HG03378 (cell line): ENCODE measurements at regions not wholly inside any gene's neighbourhood (a gene's known extent, or its start where the extent isn't known, plus 50 kb on each side); places are given as distances from the start of the nearest gene placed in this dataset.
"Not testable (repeated sequence)": the region's sequence is repeated elsewhere in the genome, so short reads cannot be mapped to it uniquely, and the experiment has no call there.

Experiments used
- ATAC-seq: cut with Tn5 transposase; IDR thresholded peaks from one replicate; pipeline ENCODE4 v1.9.1; 2021; ENCODE audit warnings: mild to moderate bottlenecking, moderate library complexity; ENCODE audit not compliant: unreplicated experiment

- no peak for ATAC-seq
Measured at GRCh38 chr9:115690786-115691496, 462.6 kb upstream of the PAPPA start.

GRCh38 chr9:115691693-115692092 lies 461.9 kb upstream of the PAPPA start:
- no peak for ATAC-seq

GRCh38 chr9:115692868-115693267 lies 460.7 kb upstream of the PAPPA start:
- ATAC-seq, result not testable (repeated sequence)

GRCh38 chr9:115694014-115694413 lies 459.6 kb upstream of the PAPPA start:
- no peak for ATAC-seq

GRCh38 chr9:115694991-115695390 lies 458.6 kb upstream of the PAPPA start:
- no peak for ATAC-seq

- ATAC-seq, result no peak
Measured at GRCh38 chr9:115712981-115713380, 440.6 kb upstream of the PAPPA start.

GRCh38 chr9:115715666-115716065 lies 437.9 kb upstream of the PAPPA start:
- no peak for ATAC-seq

GRCh38 chr9:115717298-115717697 lies 436.3 kb upstream of the PAPPA start:
- no peak for ATAC-seq

GRCh38 chr9:115717711-115718173 lies 435.8 kb upstream of the PAPPA start:
- ATAC-seq, result no peak

GRCh38 chr9:115730396-115730795 lies 423.2 kb upstream of the PAPPA start:
- ATAC-seq, result no peak

GRCh38 chr9:115730845-115731244 lies 422.7 kb upstream of the PAPPA start:
- no peak for ATAC-seq

- no peak for ATAC-seq
Measured at GRCh38 chr9:115733318-115734110, 420.1 kb upstream of the PAPPA start.

GRCh38 chr9:115739096-115739875 lies 414.3 kb upstream of the PAPPA start:
- no peak for ATAC-seq

GRCh38 chr9:115740986-115741385 lies 412.6 kb upstream of the PAPPA start:
- ATAC-seq, result no peak

GRCh38 chr9:115743709-115744605 lies 409.6 kb upstream of the PAPPA start:
- ATAC-seq, result no peak

GRCh38 chr9:115746496-115746895 lies 407.1 kb upstream of the PAPPA start:
- ATAC-seq, result no peak

- no peak for ATAC-seq
Measured at GRCh38 chr9:115747731-115748130, 405.9 kb upstream of the PAPPA start.

GRCh38 chr9:115756736-115757135 lies 396.9 kb upstream of the PAPPA start:
- no peak for ATAC-seq

- no peak for ATAC-seq
Measured at GRCh38 chr9:115757461-115757860, 396.1 kb upstream of the PAPPA start.

- no peak for ATAC-seq
Measured at GRCh38 chr9:115758441-115758840, 395.1 kb upstream of the PAPPA start.
